Stimulated activated CD8-positive, alpha-beta memory T cell treated with anti-CD3 and anti-CD28 coated beads, Interleukin-2, amount 100 ng/mL, for 48 hours (primary cell): ENCODE measurements at regions not wholly inside any gene's neighbourhood (a gene's known extent, or its start where the extent isn't known, plus 50 kb on each side); places are given as distances from the start of the nearest gene placed in this dataset.

Source experiments
- DNase-seq, 2 donors: peaks; one replicate each; pipeline ENCODE4 v3.0.0-alpha.2; 2020; ENCODE audit warnings: low read depth in 2 of 2

GRCh38 chr16:35732046-35732810 lies 2272.8 kb downstream of the TP53TG3F start:
- no peak for DNase-seq

- DNase-seq = no peak
These were observed 2274.0 kb downstream of the TP53TG3F start for GRCh38 chr16:35733278-35733965.

- DNase-seq = no peak
These were observed 2274.7 kb downstream of the TP53TG3F start for GRCh38 chr16:35733971-35734702.

- no peak for DNase-seq
These were observed 2275.5 kb downstream of the TP53TG3F start for GRCh38 chr16:35734728-35735402.

- DNase-seq = no peak
These were observed 2276.2 kb downstream of the TP53TG3F start for GRCh38 chr16:35735403-35736251.

- DNase-seq = no peak
These were observed 2277.1 kb downstream of the TP53TG3F start for GRCh38 chr16:35736546-35736945.

DNA sequence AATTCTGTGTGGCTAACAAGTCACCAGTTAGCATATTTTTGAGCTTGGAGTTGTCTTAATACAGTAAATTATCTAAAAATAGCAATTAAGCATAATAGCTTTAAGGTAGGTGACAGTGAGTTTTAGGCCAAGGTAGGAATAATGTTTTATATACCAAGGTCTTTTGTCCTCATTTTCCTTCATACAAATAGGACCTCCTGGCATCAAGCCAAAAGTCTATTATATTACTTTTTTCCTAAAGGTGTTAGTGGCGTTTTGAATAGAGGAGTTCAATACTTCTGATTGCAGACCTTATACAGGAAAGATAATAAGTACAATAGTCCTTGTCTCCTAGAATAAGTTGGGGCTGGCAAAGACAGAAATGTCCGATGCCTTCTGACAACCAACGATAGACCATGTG lies 2277.7 kb downstream of the TP53TG3F start:
- no peak for DNase-seq

DNA sequence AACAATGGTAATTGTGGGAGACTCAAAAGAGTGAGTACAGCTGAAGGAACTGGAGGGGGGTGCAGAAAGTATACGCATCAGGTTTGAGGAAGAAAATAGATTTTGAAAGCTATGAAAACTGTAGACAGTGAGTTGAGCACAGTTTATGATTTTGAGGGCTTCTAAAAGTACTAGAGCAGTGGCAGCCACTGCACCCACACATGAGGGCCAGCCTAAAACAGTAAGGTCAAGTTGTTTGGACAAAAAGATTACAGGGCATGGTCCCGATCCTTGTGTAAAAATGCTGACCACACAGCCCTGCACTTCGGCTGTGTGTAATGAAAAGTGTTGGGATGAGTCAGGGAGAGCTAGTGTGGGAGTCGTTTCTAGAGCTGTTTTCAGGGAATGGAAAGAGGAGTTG lies 2282.1 kb downstream of the TP53TG3F start:
- DNase-seq = no peak

- DNase-seq = no peak
These were observed 2283.8 kb downstream of the TP53TG3F start for GRCh38 chr16:35743101-35743692.

DNA sequence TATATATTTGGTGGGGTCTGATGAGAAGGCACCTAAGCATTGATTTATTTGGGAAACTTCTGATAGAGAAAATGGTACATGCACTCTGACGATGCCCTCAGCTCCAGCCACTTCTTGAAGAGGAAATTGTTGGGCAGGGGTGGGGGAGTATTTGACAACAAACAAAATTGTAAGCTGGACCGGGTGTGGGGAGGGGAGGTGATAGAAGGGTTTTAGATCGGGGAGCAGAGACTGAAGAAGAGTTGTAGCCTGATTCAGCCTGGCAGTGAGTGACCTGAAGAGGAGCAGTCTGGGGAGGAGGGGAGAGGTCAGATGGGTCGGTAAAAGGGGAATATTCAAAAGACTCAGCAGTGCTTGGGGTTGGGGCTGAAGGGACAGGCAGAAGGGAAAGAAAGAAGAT lies 2284.7 kb downstream of the TP53TG3F start:
- no peak for DNase-seq

GRCh38 chr16:35744726-35745125 lies 2285.3 kb downstream of the TP53TG3F start:
- no peak for DNase-seq

GRCh38 chr16:35745191-35745590 lies 2285.8 kb downstream of the TP53TG3F start:
- no peak for DNase-seq

DNA sequence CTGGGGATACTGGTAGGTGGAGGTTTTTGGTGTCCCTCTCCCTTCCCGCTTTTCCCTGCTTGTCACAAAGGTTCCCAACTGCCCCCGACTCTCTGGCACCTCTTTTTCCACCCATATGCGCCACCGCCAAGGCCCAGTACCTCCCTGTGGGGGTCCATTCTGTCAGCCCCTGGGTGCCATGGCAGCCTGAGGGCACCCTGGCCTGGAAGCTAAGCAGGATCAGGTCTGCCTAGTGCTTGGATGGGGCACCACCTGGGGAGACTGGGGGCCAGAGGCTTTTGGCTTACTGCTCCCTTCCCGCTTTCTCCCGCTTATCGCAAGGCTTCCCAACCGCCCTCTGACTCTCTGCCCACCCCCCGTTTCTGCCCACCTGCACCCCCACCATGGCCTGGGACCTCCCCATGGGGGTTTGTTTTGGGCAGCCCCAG lies 2286.4 kb downstream of the TP53TG3F start:
- no peak for DNase-seq

DNA sequence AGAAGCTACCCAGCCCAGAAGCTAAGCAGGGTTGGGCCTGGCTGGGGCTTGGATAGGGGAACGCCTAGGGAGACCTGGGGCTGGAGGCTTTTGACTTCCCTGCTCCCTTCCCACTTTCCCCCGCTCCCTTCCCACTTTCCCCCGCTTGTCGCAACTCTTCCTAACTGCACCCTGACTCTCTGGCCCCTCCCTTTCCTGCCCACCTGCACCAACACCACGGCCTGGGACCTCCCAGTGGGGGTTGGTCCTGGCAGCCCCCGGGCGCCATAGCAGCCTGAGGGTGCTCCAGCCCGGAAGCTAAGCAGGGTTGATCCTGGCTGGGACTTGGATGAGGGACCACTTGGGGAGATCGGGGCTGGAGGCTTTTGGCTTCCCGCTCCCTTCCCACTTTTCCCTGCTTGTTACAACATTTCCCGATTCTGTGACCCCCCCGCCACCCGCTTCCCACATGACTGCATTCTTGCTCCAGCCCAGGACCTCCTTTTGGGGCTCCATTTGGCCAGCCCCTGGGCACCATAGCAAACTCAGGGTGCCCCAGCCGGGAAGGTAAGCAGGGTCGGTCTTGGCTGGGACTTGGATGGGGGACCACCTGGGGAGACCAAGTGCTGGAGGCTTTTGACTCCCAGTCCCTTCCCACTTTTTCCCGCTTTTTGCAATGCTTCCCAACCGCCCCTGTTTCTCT lies 2287.0 kb downstream of the TP53TG3F start:
- no peak for DNase-seq

GRCh38 chr16:35746963-35747657 lies 2287.7 kb downstream of the TP53TG3F start:
- DNase-seq = no peak

DNA sequence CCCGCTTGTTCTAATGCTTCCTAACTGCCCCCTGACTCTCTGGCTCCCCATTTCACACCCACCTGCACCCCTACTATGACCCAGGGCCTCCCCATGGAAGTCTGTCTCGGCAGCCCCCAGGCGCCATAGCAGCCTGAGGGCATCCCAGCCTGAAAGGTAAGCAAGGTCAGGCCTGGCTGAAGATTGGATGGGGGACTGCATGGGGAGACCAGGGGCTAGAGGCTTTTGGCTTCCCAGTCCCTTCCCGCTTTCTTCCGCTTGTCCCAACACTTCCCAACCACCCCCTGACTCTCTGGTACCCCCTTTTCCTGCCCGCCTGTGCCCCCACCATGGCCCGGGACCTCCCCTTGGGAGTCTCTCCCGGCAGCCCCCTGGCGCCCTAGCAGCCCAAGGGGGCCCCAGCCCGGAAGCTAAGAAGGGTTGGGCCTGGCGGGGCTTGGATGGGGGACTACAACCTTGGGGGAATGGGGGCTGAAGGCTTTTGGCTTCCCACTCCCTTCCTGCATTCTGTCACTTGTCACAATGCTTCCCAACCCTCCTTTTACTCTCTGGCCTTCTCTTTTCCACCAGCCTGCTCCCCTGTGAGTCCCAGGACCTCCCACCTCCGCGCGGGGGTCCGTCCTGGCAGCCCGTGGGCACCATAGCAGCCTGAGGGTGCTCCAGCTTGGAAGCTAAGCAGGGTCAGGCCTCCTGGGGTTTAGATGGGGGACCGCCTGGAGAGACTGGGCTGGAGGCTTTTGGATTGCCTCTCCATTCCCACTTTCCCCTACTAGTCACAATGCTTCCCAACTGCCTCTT lies 2288.4 kb downstream of the TP53TG3F start:
- DNase-seq = no peak

DNA sequence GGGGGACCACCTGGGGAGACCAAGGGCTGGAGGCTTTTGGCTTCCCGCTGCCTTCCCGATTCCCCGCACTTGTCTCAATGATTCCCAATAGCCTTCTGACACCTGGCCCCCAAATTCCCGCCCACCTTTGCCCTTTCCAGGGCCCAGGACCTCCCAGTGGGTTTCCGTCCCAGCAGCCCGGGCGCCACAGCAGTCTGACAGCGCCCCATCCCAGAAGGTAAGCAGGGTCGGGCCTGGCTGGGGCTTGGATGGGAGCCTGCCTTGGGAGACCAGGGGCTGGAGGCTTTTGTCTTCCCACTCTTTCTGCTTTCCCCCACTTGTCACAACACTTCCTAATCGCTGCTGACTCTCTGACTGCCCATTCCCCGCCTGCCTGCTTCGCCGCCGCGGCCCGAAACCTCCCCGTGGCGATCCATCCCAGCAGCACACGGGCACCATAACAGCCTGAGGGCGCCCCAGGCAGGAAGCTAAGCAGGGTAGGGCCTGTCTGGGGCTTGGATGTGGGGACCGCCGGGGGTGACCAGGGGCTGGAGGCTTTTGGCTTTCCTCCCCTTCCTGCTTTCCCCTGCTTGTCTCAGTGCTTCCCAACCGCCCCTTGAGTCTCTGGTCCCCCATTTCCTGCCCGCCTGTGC lies 2289.3 kb downstream of the TP53TG3F start:
- no peak for DNase-seq
